H1 (cell line): ENCODE measurements at regions not wholly inside any gene's neighbourhood (a gene's known extent, or its start where the extent isn't known, plus 50 kb on each side); places are given as distances from the start of the nearest gene placed in this dataset.

ENCODE experiments used
- CEBPB ChIP-seq: IDR thresholded peaks from 2 replicates; pipeline ENCODE4 v1.6.1; 2012; ENCODE audit warnings: low read depth, low read length
- CHD2 ChIP-seq: IDR thresholded peaks from 2 replicates; pipeline ENCODE4 v1.6.1; 2012; ENCODE audit warnings: low read length, improper control_type of control experiment
- PHF8 ChIP-seq: fragments of 200-600 bp; sonication (generic); conservative IDR thresholded peaks from 2 replicates; pipeline ENCODE4 v1.7.1; 2012; ENCODE audit warnings: low read depth, mild to moderate bottlenecking, inconsistent platforms, low read length, moderate library complexity
- RFX5 ChIP-seq: IDR thresholded peaks from 2 replicates; pipeline ENCODE4 v1.6.1; 2011; ENCODE audit warnings: low read depth, low read length, improper control_type of control experiment, borderline replicate concordance
- SP2 ChIP-seq: IDR thresholded peaks from 2 replicates; pipeline ENCODE4 v1.6.1; 2012; ENCODE audit warnings: mild to moderate bottlenecking, low read length, inconsistent platforms
- TF ChIP-seq, protein P1 (sequence below): fragments of 300-600 bp; sonication (generic); IDR thresholded peaks from 2 replicates; pipeline ENCODE4 v1.7.1; 2012; ENCODE audit warnings: low read length, moderate library complexity, mild to moderate bottlenecking, inconsistent platforms; ENCODE audit not compliant: insufficient replicate concordance

DNA sequence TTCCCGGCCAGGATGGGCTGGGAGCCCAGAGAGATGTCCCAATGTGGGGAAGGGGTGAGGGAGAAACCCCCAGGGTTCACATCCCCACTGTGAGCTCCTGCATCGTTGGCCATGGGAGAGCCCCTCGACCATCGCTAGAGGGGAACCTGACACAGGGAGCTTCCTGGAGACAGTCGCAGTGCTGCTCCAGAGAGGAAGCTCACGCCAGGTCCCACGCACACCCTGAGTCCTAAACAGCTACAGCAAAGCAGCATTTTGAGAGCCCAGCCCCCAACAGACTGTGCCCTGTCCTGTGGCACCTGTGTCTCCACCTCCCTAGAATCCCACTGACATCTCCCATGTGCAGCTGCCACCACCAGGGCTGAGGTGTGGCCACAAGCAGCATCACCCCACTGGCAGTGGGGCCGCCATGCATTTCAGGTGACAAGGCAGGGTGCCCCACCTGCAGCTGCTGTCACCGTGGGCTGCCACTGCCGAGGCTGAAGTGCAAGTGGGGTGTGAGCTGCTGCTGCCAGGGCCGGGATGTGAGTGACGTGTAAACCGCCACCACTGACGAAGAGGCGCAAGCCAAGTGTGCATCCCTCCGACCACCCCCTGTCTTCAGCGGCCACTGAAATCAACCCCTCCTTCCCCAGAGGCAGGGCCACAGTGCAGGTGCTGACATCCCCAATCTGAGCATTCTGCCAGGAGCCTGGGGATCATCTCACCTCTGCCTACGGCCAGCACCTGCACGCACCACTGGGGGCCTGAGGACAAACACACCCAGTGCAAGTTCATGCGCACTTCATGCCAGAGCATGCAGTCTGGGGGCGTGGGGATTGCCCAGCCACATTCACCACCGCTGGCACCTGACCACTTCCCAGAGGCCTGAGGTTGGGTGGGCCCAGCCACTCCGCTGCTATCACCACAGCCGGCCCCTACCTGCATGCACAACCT lies 467.7 kb upstream of the SALL3 start (continued):
- TF ChIP-seq, protein P1, sequence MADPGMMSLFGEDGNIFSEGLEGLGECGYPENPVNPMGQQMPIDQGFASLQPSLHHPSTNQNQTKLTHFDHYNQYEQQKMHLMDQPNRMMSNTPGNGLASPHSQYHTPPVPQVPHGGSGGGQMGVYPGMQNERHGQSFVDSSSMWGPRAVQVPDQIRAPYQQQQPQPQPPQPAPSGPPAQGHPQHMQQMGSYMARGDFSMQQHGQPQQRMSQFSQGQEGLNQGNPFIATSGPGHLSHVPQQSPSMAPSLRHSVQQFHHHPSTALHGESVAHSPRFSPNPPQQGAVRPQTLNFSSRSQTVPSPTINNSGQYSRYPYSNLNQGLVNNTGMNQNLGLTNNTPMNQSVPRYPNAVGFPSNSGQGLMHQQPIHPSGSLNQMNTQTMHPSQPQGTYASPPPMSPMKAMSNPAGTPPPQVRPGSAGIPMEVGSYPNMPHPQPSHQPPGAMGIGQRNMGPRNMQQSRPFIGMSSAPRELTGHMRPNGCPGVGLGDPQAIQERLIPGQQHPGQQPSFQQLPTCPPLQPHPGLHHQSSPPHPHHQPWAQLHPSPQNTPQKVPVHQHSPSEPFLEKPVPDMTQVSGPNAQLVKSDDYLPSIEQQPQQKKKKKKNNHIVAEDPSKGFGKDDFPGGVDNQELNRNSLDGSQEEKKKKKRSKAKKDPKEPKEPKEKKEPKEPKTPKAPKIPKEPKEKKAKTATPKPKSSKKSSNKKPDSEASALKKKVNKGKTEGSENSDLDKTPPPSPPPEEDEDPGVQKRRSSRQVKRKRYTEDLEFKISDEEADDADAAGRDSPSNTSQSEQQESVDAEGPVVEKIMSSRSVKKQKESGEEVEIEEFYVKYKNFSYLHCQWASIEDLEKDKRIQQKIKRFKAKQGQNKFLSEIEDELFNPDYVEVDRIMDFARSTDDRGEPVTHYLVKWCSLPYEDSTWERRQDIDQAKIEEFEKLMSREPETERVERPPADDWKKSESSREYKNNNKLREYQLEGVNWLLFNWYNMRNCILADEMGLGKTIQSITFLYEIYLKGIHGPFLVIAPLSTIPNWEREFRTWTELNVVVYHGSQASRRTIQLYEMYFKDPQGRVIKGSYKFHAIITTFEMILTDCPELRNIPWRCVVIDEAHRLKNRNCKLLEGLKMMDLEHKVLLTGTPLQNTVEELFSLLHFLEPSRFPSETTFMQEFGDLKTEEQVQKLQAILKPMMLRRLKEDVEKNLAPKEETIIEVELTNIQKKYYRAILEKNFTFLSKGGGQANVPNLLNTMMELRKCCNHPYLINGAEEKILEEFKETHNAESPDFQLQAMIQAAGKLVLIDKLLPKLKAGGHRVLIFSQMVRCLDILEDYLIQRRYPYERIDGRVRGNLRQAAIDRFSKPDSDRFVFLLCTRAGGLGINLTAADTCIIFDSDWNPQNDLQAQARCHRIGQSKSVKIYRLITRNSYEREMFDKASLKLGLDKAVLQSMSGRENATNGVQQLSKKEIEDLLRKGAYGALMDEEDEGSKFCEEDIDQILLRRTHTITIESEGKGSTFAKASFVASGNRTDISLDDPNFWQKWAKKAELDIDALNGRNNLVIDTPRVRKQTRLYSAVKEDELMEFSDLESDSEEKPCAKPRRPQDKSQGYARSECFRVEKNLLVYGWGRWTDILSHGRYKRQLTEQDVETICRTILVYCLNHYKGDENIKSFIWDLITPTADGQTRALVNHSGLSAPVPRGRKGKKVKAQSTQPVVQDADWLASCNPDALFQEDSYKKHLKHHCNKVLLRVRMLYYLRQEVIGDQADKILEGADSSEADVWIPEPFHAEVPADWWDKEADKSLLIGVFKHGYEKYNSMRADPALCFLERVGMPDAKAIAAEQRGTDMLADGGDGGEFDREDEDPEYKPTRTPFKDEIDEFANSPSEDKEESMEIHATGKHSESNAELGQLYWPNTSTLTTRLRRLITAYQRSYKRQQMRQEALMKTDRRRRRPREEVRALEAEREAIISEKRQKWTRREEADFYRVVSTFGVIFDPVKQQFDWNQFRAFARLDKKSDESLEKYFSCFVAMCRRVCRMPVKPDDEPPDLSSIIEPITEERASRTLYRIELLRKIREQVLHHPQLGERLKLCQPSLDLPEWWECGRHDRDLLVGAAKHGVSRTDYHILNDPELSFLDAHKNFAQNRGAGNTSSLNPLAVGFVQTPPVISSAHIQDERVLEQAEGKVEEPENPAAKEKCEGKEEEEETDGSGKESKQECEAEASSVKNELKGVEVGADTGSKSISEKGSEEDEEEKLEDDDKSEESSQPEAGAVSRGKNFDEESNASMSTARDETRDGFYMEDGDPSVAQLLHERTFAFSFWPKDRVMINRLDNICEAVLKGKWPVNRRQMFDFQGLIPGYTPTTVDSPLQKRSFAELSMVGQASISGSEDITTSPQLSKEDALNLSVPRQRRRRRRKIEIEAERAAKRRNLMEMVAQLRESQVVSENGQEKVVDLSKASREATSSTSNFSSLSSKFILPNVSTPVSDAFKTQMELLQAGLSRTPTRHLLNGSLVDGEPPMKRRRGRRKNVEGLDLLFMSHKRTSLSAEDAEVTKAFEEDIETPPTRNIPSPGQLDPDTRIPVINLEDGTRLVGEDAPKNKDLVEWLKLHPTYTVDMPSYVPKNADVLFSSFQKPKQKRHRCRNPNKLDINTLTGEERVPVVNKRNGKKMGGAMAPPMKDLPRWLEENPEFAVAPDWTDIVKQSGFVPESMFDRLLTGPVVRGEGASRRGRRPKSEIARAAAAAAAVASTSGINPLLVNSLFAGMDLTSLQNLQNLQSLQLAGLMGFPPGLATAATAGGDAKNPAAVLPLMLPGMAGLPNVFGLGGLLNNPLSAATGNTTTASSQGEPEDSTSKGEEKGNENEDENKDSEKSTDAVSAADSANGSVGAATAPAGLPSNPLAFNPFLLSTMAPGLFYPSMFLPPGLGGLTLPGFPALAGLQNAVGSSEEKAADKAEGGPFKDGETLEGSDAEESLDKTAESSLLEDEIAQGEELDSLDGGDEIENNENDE = no peak
- no peak for TF ChIP-seq CHD2
- TF ChIP-seq CEBPB = no peak
- TF ChIP-seq RFX5 = no peak
- TF ChIP-seq PHF8 = no peak
- TF ChIP-seq SP2 = no peak
